HCT116 (cell line): ENCODE measurements at regions not wholly inside any gene's neighbourhood (a gene's known extent, or its start where the extent isn't known, plus 50 kb on each side); places are given as distances from the start of the nearest gene placed in this dataset.

ENCODE experiments used
- CTCF ChIP-seq, 3 experiments: fragments of 200-600 bp in 1 of 3; sonication (generic) in 1 of 3; IDR thresholded peaks in 2 of 3; conservative IDR thresholded peaks in 1 of 3; 2 replicates each; pipeline ENCODE4 v1.5.1; 2012 to 2017; ENCODE audit warnings: low read depth in 2 of 3, low read length in 2 of 3, antibody characterized with exemption in 1 of 3, borderline replicate concordance in 1 of 3, control low read depth in 1 of 3, mild to moderate bottlenecking in 1 of 3, mixed read lengths in 1 of 3, mixed run types in 1 of 3, moderate library complexity in 1 of 3; ENCODE audit not compliant: insufficient read depth in 1 of 3
- EZH2 ChIP-seq: fragments of 200-600 bp; sonication (generic); IDR thresholded peaks from 2 replicates; pipeline ENCODE4 v1.6.1; 2017; ENCODE audit warnings: antibody characterized with exemption, mixed run types
- JUND ChIP-seq: IDR thresholded peaks from 2 replicates; pipeline ENCODE4 v1.6.1; 2012
- POLR2A ChIP-seq: IDR thresholded peaks from 2 replicates; pipeline ENCODE4 v1.7.0; 2011; ENCODE audit warnings: borderline replicate concordance; ENCODE audit not compliant: insufficient read depth, insufficient read length; ENCODE audit errors: extremely low read depth
- POLR2AphosphoS5 ChIP-seq: IDR thresholded peaks from 2 replicates; pipeline ENCODE4 v1.6.1; 2011; ENCODE audit warnings: mild to moderate bottlenecking, low read depth, low read length, moderate library complexity

GRCh38 chr13:24075137-24075975, 85.2 kb upstream of the SPATA13 start:
- TF ChIP-seq POLR2A (no peak), EZH2 (no peak), POLR2AphosphoS5 (no peak), CTCF (IDR thresholded peaks at IDR 0.05 in 2 of 3, conservative IDR thresholded peaks at IDR 0.05 in 1 of 3; ENCODE audit: borderline replicate concordance in 1 of 3, insufficient read depth in 1 of 3, low read depth in 2 of 3, low read length in 2 of 3) (no peak), JUND (no peak)
